ENCODE measurements at regions not wholly inside any gene's neighbourhood (a gene's known extent, or its start where the extent isn't known, plus 50 kb on each side); places are given as distances from the start of the nearest gene placed in this dataset.
A peak's percentile ranks its signal among the peaks of the same experiment; 100 is the strongest.

GRCh38 chr4:122073615-122074014 is 78.5 kb upstream of the BLTP1 start:
- intact Hi-C loops (cut with micrococcal nuclease; ENCODE audit: unreplicated experiment): no loop called here
- H3K36me3 ChIP-seq (ENCODE audit: insufficient read depth, low read length, poor library complexity, severe bottlenecking): no peaks in the 10 kb centered on the region
- H3K27ac ChIP-seq (ENCODE audit: low read depth, low read length, poor library complexity, severe bottlenecking): no peak overlapping the region
- ChIA-PET CTCF (no interaction called here), POLR2A (ENCODE audit: low non-redundant PET) (no interaction called here)
- H3K9me3 ChIP-seq (ENCODE audit: low read depth, low read length, poor library complexity, severe bottlenecking): no peaks in the 10 kb centered on the region
- TF ChIP-seq CTCF (conservative IDR thresholded peaks at IDR 0.05; ENCODE audit: low read depth, low read length) (no peak), EZH2 (IDR thresholded peaks at IDR 0.05; ENCODE audit: borderline replicate concordance, low read depth, low read length, poor library complexity, severe bottlenecking) (no peak)
- peak; percentile 54 for DNase-seq (ENCODE audit: low spot score)
- H3K27me3 ChIP-seq (replicated peaks; ENCODE audit: insufficient read depth, low read depth, low read length, poor library complexity): no peaks in the 10 kb centered on the region
- no TSS peak for BruUV-seq (replicated peaks)
- H3K4me1 ChIP-seq (ENCODE audit: insufficient read depth, low read length, poor library complexity, severe bottlenecking): peaks cover 8% of the 10 kb centered on the region
- no peak overlapping the region for H3K4me3 ChIP-seq (ENCODE audit: low read depth, low read length, poor library complexity, severe bottlenecking)

GRCh38 chr4:122065915-122066314 is 86.2 kb upstream of the BLTP1 start:
- no TSS peak for BruUV-seq (replicated peaks)

GRCh38 chr4:122065149-122065548 is 87.0 kb upstream of the BLTP1 start:
- no peak overlapping the region for H3K4me3 ChIP-seq (ENCODE audit: low read depth, low read length, poor library complexity, severe bottlenecking)
- BruUV-seq (replicated peaks): no TSS peak
- intact Hi-C loops (cut with micrococcal nuclease; ENCODE audit: unreplicated experiment): no loop called here
- H3K27ac ChIP-seq (ENCODE audit: low read depth, low read length, poor library complexity, severe bottlenecking): no peak overlapping the region
- DNase-seq (ENCODE audit: low spot score): no peak
- CTCF ChIA-PET: no interaction called here
- no peaks in the 10 kb centered on the region for H3K4me1 ChIP-seq (ENCODE audit: insufficient read depth, low read length, poor library complexity, severe bottlenecking)
- H3K9me3 ChIP-seq (ENCODE audit: low read depth, low read length, poor library complexity, severe bottlenecking): no peaks in the 10 kb centered on the region
- H3K27me3 ChIP-seq (replicated peaks; ENCODE audit: insufficient read depth, low read depth, low read length, poor library complexity): no peaks in the 10 kb centered on the region
- no peaks in the 10 kb centered on the region for H3K36me3 ChIP-seq (ENCODE audit: insufficient read depth, low read length, poor library complexity, severe bottlenecking)
- TF ChIP-seq EZH2 (IDR thresholded peaks at IDR 0.05; ENCODE audit: borderline replicate concordance, low read depth, low read length, poor library complexity, severe bottlenecking) (no peak), CTCF (conservative IDR thresholded peaks at IDR 0.05; ENCODE audit: low read depth, low read length) (no peak)
- POLR2A ChIA-PET (ENCODE audit: low non-redundant PET): no interaction called here

More at GRCh38 chr4:122065915-122066314, 86.2 kb upstream of the BLTP1 start:
- DNase-seq (ENCODE audit: low spot score): no peak
- no peaks in the 10 kb centered on the region for H3K27me3 ChIP-seq (replicated peaks; ENCODE audit: insufficient read depth, low read depth, low read length, poor library complexity)
- ChIA-PET CTCF (no interaction called here), POLR2A (ENCODE audit: low non-redundant PET) (no interaction called here)
- no peaks in the 10 kb centered on the region for H3K4me1 ChIP-seq (ENCODE audit: insufficient read depth, low read length, poor library complexity, severe bottlenecking)
- intact Hi-C loops (cut with micrococcal nuclease; ENCODE audit: unreplicated experiment): no loop called here
- TF ChIP-seq CTCF (conservative IDR thresholded peaks at IDR 0.05; ENCODE audit: low read depth, low read length) (no peak), EZH2 (IDR thresholded peaks at IDR 0.05; ENCODE audit: borderline replicate concordance, low read depth, low read length, poor library complexity, severe bottlenecking) (no peak)
- no peaks in the 10 kb centered on the region for H3K9me3 ChIP-seq (ENCODE audit: low read depth, low read length, poor library complexity, severe bottlenecking)
- no peak overlapping the region for H3K4me3 ChIP-seq (ENCODE audit: low read depth, low read length, poor library complexity, severe bottlenecking)
- no peak overlapping the region for H3K27ac ChIP-seq (ENCODE audit: low read depth, low read length, poor library complexity, severe bottlenecking)
- H3K36me3 ChIP-seq (ENCODE audit: insufficient read depth, low read length, poor library complexity, severe bottlenecking): no peaks in the 10 kb centered on the region
